ENCODE measurements at regions not wholly inside any gene's neighbourhood (a gene's known extent, or its start where the extent isn't known, plus 50 kb on each side); places are given as distances from the start of the nearest gene placed in this dataset.

- ATAC-seq, result no peak
- intact Hi-C loops (cut with DNase I), result no loop called here
- Histone ChIP-seq H3K4me3 (no peak overlapping the region), H3K36me3 (no peaks in the 10 kb centered on the region), H3K27me3 (no peaks in the 10 kb centered on the region), H3K9me3 (no peaks in the 10 kb centered on the region), H3K27ac (no peak overlapping the region), H3K4me1 (no peaks in the 10 kb centered on the region)
- WGBS, 4 donors, result 72 to 84% (median 77%) methylated on average over 3 of the region's 3 CpGs
- TF ChIP-seq CTCF (IDR thresholded peaks at IDR 0.05) (no peak), POLR2A (IDR thresholded peaks at IDR 0.05) (no peak)
- no peak for DNase-seq
Measured at GRCh38 chr1:78375996-78376395, 114.8 kb upstream of the PTGFR start.

GRCh38 chr1:78377356-78377928, 113.3 kb upstream of the PTGFR start:
- Histone ChIP-seq H3K27me3 (no peaks in the 10 kb centered on the region), H3K27ac (no peak overlapping the region), H3K4me1 (no peaks in the 10 kb centered on the region), H3K36me3 (no peaks in the 10 kb centered on the region), H3K9me3 (no peaks in the 10 kb centered on the region), H3K4me3 (no peak overlapping the region)
- ATAC-seq, result no peak
- DNase-seq, result no peak
- intact Hi-C loops (cut with DNase I), result no loop called here
- TF ChIP-seq POLR2A (IDR thresholded peaks at IDR 0.05) (no peak), CTCF (IDR thresholded peaks at IDR 0.05) (no peak)

- Histone ChIP-seq H3K9me3 (no peaks in the 10 kb centered on the region), H3K27ac (no peak overlapping the region), H3K36me3 (no peaks in the 10 kb centered on the region), H3K27me3 (no peaks in the 10 kb centered on the region), H3K4me3 (no peak overlapping the region), H3K4me1 (peaks cover 0 to 11% (median 0%) of the 10 kb centered on the region in 12 donors)
- WGBS, 4 donors, result 30 to 42% (median 35%) methylated on average over 1 of the region's 1 CpG
- ATAC-seq (no peak), DNase-seq (no peak)
- TF ChIP-seq POLR2A (IDR thresholded peaks at IDR 0.05), result no peak
- no peak for TF ChIP-seq CTCF (IDR thresholded peaks at IDR 0.05)
- intact Hi-C loops (cut with DNase I), result no loop called here
Measured at GRCh38 chr1:78383923-78384322, 106.9 kb upstream of the PTGFR start.

- WGBS, 4 donors, result 51 to 71% (median 57%) methylated on average over 1 of the region's 1 CpG
- Histone ChIP-seq H3K4me3 (no peak overlapping the region), H3K4me1 (peaks cover 0 to 11% (median 0%) of the 10 kb centered on the region in 12 donors), H3K27me3 (no peaks in the 10 kb centered on the region), H3K9me3 (no peaks in the 10 kb centered on the region), H3K36me3 (no peaks in the 10 kb centered on the region), H3K27ac (no peak overlapping the region)
- intact Hi-C loops (cut with DNase I), result no loop called here
- ATAC-seq (no peak), DNase-seq (no peak)
- no peak for TF ChIP-seq CTCF (IDR thresholded peaks at IDR 0.05)
- TF ChIP-seq POLR2A (IDR thresholded peaks at IDR 0.05), result no peak
Measured at GRCh38 chr1:78385744-78386462, 104.9 kb upstream of the PTGFR start.

Data from heart left ventricle (tissue), 16 donors.